ENCODE measurements at regions not wholly inside any gene's neighbourhood (a gene's known extent, or its start where the extent isn't known, plus 50 kb on each side); places are given as distances from the start of the nearest gene placed in this dataset.
A peak's percentile ranks its signal among the peaks of the same experiment; 100 is the strongest.

GRCh38 chr2:34492561-34493455 is 893.7 kb upstream of the FAM98A start:
- no peak for DNase-seq

- DNase-seq = no peak
Observed at GRCh38 chr2:34486965-34487364, 887.9 kb upstream of the FAM98A start.

GRCh38 chr2:34481542-34481941 is 882.4 kb upstream of the FAM98A start:
- DNase-seq = no peak

GRCh38 chr2:34480366-34480765 is 881.3 kb upstream of the FAM98A start:
- no peak for DNase-seq

GRCh38 chr2:34475156-34475555 is 876.1 kb upstream of the FAM98A start:
- DNase-seq = no peak

- DNase-seq = no peak
Observed at GRCh38 chr2:34474646-34475045, 875.5 kb upstream of the FAM98A start.

- no peak for DNase-seq
Observed at GRCh38 chr2:34447097-34447496, 848.0 kb upstream of the FAM98A start.

- DNase-seq = no peak
Observed at GRCh38 chr2:34423301-34423700, 824.2 kb upstream of the FAM98A start.

GRCh38 chr2:34419856-34420255 is 820.8 kb upstream of the FAM98A start:
- no peak for DNase-seq

GRCh38 chr2:34416856-34417255 is 817.8 kb upstream of the FAM98A start:
- DNase-seq = no peak

GRCh38 chr2:34414856-34415255 is 815.8 kb upstream of the FAM98A start:
- no peak for DNase-seq

- DNase-seq = no peak
Observed at GRCh38 chr2:34408100-34408499, 809.0 kb upstream of the FAM98A start.

- no peak for DNase-seq
Observed at GRCh38 chr2:34403512-34403911, 804.4 kb upstream of the FAM98A start.

- no peak for DNase-seq
Observed at GRCh38 chr2:34402376-34402775, 803.3 kb upstream of the FAM98A start.

- no peak for DNase-seq
Observed at GRCh38 chr2:34401186-34401585, 802.1 kb upstream of the FAM98A start.

GRCh38 chr2:34388446-34388845 is 789.3 kb upstream of the FAM98A start:
- no peak for DNase-seq

- no peak for DNase-seq
Observed at GRCh38 chr2:34387536-34387935, 788.4 kb upstream of the FAM98A start.

- DNase-seq = no peak
Observed at GRCh38 chr2:34379586-34379985, 780.5 kb upstream of the FAM98A start.

- DNase-seq = no peak
Observed at GRCh38 chr2:34373586-34374233, 774.6 kb upstream of the FAM98A start.

- DNase-seq = no peak
Observed at GRCh38 chr2:34372967-34373366, 773.9 kb upstream of the FAM98A start.

- DNase-seq = no peak
Observed at GRCh38 chr2:34371711-34372110, 772.6 kb upstream of the FAM98A start.

- DNase-seq = no peak
Observed at GRCh38 chr2:34368304-34368703, 769.2 kb upstream of the FAM98A start.

- DNase-seq = peak; percentile 53
Observed at GRCh38 chr2:34365932-34366331, 766.8 kb upstream of the FAM98A start.

GRCh38 chr2:34365512-34365911 is 766.4 kb upstream of the FAM98A start:
- DNase-seq = no peak

All from retina (tissue), 1 donor.